Tibial artery (tissue), 4 donors: ENCODE measurements at regions not wholly inside any gene's neighbourhood (a gene's known extent, or its start where the extent isn't known, plus 50 kb on each side); places are given as distances from the start of the nearest gene placed in this dataset.

Experiments
- DNase-seq, 2 donors: peaks; one replicate each; pipeline ENCODE4 v3.0.0-alpha.2; 2019
- H3K27ac ChIP-seq, 2 donors: fragments of 200-600 bp; sonication (generic) in 1 of 2; 1 replicate in 1 of 2; 2 replicates in 1 of 2; pipeline ENCODE4 v1.5.1; 2018 to 2019; ENCODE audit warnings: mild to moderate bottlenecking in 1 of 2
- H3K27me3 ChIP-seq, 2 donors: fragments of 200-600 bp; sonication (generic) in 1 of 2; one replicate each; pipeline versions ENCODE4 v1.5.1 to v1.6.0; 2016 to 2019
- H3K36me3 ChIP-seq, 3 donors: fragments of 200-600 bp; sonication (generic) in 2 of 3; one replicate each; pipeline ENCODE4 v1.5.1; 2016 to 2019; ENCODE audit warnings: mild to moderate bottlenecking in 2 of 3
- H3K4me1 ChIP-seq, 4 donors: fragments of 200-600 bp; sonication (generic) in 2 of 4; 1 replicate in 3 of 4; 2 replicates in 1 of 4; pipeline ENCODE4 v1.5.1; 2016 to 2019
- H3K4me3 ChIP-seq, 2 donors: fragments of 200-600 bp; sonication (generic) in 1 of 2; 1 replicate in 1 of 2; 2 replicates in 1 of 2; pipeline ENCODE4 v1.5.1; 2018 to 2019; ENCODE audit warnings: mild to moderate bottlenecking in 2 of 2
- H3K9me3 ChIP-seq, 3 donors: fragments of 200-600 bp; sonication (generic) in 1 of 3; one replicate each; pipeline ENCODE4 v1.5.1; 2016 to 2019
- CTCF ChIP-seq, 2 experiments: fragments of 200-600 bp in 1 of 2; fragments of 450-650 bp in 1 of 2; IDR thresholded peaks; one replicate each; pipeline ENCODE4 v1.5.1; 2017 to 2019; ENCODE audit warnings: antibody characterized with exemption in 2 of 2, mild to moderate bottlenecking in 1 of 2, moderate library complexity in 1 of 2
- intact Hi-C: fragments of 100-400 bp; cut with DNase I; formaldehyde crosslinking; loops from one replicate; pipeline ENCODE4 v1.15.0; 2023; ENCODE audit warnings: low total_unique reads

- Histone ChIP-seq H3K36me3 (no peaks in the 10 kb centered on the region), H3K4me1 (no peaks in the 10 kb centered on the region), H3K27ac (no peak overlapping the region), H3K9me3 (peaks cover 0 to 21% (median 10%) of the 10 kb centered on the region in 3 donors), H3K4me3 (no peak overlapping the region), H3K27me3 (no peaks in the 10 kb centered on the region)
- TF ChIP-seq CTCF (IDR thresholded peaks at IDR 0.05): no peak
- DNase-seq: no peak
- intact Hi-C loops: no loop called here
Observed at GRCh38 chr3:6655275-6655674, 205.6 kb upstream of the GRM7 start.

- Histone ChIP-seq H3K4me1 (no peaks in the 10 kb centered on the region), H3K36me3 (no peaks in the 10 kb centered on the region), H3K27me3 (no peaks in the 10 kb centered on the region), H3K9me3 (peaks cover 0 to 22% (median 21%) of the 10 kb centered on the region in 3 donors), H3K4me3 (no peak overlapping the region), H3K27ac (no peak overlapping the region)
- DNase-seq: no peak
- intact Hi-C loops: no loop called here
- no peak for TF ChIP-seq CTCF (IDR thresholded peaks at IDR 0.05)
Observed at GRCh38 chr3:6657591-6657990, 203.3 kb upstream of the GRM7 start.

DNA sequence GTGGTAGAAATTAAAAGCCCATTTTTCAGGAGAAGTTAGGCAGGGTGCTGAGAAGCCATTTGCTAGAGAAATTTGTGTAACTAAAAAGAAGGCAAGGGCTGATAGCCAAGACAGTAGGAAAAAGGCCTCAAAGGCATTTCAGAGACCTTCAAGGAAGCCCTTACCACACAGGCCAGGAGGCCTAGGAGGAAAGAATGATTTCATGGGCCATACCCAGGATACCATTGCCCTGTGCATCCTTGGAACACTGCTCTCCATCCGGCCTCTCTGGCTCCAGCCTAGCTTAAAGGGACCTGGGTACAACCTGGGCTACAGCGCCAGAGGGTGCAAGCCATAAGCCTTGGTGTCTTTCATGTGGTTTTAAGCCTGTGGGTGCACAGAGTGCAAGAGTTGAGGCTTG, 193.6 kb upstream of the GRM7 start:
- Histone ChIP-seq H3K9me3 (peaks cover 0 to 14% (median 0%) of the 10 kb centered on the region in 3 donors), H3K4me3 (no peak overlapping the region), H3K4me1 (no peaks in the 10 kb centered on the region), H3K27me3 (no peaks in the 10 kb centered on the region), H3K27ac (no peak overlapping the region), H3K36me3 (no peaks in the 10 kb centered on the region)
- intact Hi-C loops: no loop called here
- no peak for DNase-seq
- no peak for TF ChIP-seq CTCF (IDR thresholded peaks at IDR 0.05)

DNA sequence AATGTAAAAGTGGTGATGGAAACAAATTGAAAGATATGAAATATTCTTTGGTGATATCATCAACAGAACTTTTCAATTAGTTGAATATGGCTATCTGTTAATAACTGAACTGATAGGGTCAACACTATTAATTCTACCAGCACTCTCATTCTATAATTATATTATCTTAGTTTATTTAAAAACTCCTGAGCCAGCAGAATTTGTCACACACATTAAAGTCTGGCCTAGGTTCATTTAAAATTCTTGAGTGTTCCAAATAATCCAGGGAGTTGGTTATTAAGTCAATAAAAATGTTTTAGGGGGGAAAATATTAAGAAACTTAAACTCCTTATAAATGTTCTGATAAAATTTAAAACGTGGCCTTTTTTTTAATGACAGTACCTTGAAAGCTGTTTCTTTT, 189.6 kb upstream of the GRM7 start:
- intact Hi-C loops: no loop called here
- Histone ChIP-seq H3K27me3 (no peaks in the 10 kb centered on the region), H3K9me3 (peaks cover 0 to 13% (median 0%) of the 10 kb centered on the region in 3 donors), H3K4me3 (no peak overlapping the region), H3K27ac (no peak overlapping the region), H3K36me3 (no peaks in the 10 kb centered on the region), H3K4me1 (no peaks in the 10 kb centered on the region)
- no peak for TF ChIP-seq CTCF (IDR thresholded peaks at IDR 0.05)
- no peak for DNase-seq

- no peak for DNase-seq
- no peak for TF ChIP-seq CTCF (IDR thresholded peaks at IDR 0.05)
- H3K36me3 ChIP-seq: no peaks in the 10 kb centered on the region
- H3K4me3 ChIP-seq: no peak overlapping the region
- no peak overlapping the region for H3K27ac ChIP-seq
- H3K9me3 ChIP-seq: no peaks in the 10 kb centered on the region
- no peaks in the 10 kb centered on the region for H3K27me3 ChIP-seq
- no peaks in the 10 kb centered on the region for H3K4me1 ChIP-seq
- intact Hi-C loops: no loop called here
Observed at GRCh38 chr3:6679510-6679909, 181.4 kb upstream of the GRM7 start.

GRCh38 chr3:6680119-6680806, 180.7 kb upstream of the GRM7 start:
- Histone ChIP-seq H3K4me3 (no peak overlapping the region), H3K27me3 (no peaks in the 10 kb centered on the region), H3K27ac (no peak overlapping the region), H3K36me3 (no peaks in the 10 kb centered on the region), H3K4me1 (no peaks in the 10 kb centered on the region), H3K9me3 (no peaks in the 10 kb centered on the region)
- TF ChIP-seq CTCF (IDR thresholded peaks at IDR 0.05): no peak
- no peak for DNase-seq
- intact Hi-C loops: no loop called here
